Left ventricle myocardium inferior (tissue), 1 donor: ENCODE measurements at regions not wholly inside any gene's neighbourhood (a gene's known extent, or its start where the extent isn't known, plus 50 kb on each side); places are given as distances from the start of the nearest gene placed in this dataset.

Experiments used
- DNase-seq: peaks from one replicate; pipeline ENCODE4 v3.0.0-alpha.2; 2020
- H3K27ac ChIP-seq: fragments of 200-600 bp; replicated peaks from 2 replicates; pipeline ENCODE4 v1.8.0; 2021
- H3K27me3 ChIP-seq: fragments of 200-600 bp; 2 replicates; pipeline ENCODE4 v1.8.0; 2021; ENCODE audit warnings: low read depth
- H3K36me3 ChIP-seq: fragments of 200-600 bp; 2 replicates; pipeline ENCODE4 v1.8.0; 2021
- H3K4me1 ChIP-seq: fragments of 200-600 bp; 2 replicates; pipeline ENCODE4 v1.8.0; 2021
- H3K4me3 ChIP-seq: fragments of 200-600 bp; 2 replicates; pipeline ENCODE4 v1.8.0; 2021; ENCODE audit warnings: mild to moderate bottlenecking, moderate library complexity
- H3K9me3 ChIP-seq: fragments of 200-600 bp; replicated peaks from 2 replicates; pipeline ENCODE4 v1.8.0; 2021
- intact Hi-C: fragments of 100-400 bp; cut with micrococcal nuclease; formaldehyde crosslinking; loops from one replicate; pipeline ENCODE4 v1.11.0; 2022
- TF ChIP-seq, protein P1 (sequence below): fragments of 200-600 bp; IDR thresholded peaks from 2 replicates; pipeline ENCODE4 v1.8.0; 2021; ENCODE audit warnings: antibody characterized with exemption, mild to moderate bottlenecking, borderline replicate concordance
- donor health status: DM: no; HTN: yes; CAD: no; lungs with severe emphysema.

DNA sequence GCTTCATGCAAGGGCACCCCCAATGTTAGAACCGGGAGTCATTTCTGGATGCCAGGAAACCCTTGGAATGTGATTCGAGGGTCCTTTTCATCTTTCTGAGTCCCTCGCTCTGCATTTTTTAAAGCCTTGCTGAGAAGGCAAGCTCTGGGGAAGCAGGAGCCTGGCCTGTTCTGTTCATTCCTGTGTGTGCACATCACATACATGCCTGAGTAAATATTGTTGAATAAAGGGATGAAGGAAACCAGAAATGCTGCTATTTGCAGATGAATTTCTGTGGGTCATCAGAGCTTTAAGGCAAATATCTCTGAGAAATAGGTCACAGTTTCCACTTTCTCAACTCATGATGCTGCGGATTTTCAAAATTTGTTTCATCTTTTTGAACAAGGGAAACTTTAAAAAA, 170.1 kb downstream of the PAH start:
- H3K9me3 ChIP-seq, result no peaks in the 10 kb centered on the region
- no peak for DNase-seq
- H3K4me1 ChIP-seq, result no peaks in the 10 kb centered on the region
- H3K36me3 ChIP-seq, result no peaks in the 10 kb centered on the region
- no peak overlapping the region for H3K4me3 ChIP-seq
- H3K27ac ChIP-seq, result no peak overlapping the region
- TF ChIP-seq, protein P1, sequence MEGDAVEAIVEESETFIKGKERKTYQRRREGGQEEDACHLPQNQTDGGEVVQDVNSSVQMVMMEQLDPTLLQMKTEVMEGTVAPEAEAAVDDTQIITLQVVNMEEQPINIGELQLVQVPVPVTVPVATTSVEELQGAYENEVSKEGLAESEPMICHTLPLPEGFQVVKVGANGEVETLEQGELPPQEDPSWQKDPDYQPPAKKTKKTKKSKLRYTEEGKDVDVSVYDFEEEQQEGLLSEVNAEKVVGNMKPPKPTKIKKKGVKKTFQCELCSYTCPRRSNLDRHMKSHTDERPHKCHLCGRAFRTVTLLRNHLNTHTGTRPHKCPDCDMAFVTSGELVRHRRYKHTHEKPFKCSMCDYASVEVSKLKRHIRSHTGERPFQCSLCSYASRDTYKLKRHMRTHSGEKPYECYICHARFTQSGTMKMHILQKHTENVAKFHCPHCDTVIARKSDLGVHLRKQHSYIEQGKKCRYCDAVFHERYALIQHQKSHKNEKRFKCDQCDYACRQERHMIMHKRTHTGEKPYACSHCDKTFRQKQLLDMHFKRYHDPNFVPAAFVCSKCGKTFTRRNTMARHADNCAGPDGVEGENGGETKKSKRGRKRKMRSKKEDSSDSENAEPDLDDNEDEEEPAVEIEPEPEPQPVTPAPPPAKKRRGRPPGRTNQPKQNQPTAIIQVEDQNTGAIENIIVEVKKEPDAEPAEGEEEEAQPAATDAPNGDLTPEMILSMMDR, result no peak
- intact Hi-C loops, result no loop called here
- no peaks in the 10 kb centered on the region for H3K27me3 ChIP-seq

DNA sequence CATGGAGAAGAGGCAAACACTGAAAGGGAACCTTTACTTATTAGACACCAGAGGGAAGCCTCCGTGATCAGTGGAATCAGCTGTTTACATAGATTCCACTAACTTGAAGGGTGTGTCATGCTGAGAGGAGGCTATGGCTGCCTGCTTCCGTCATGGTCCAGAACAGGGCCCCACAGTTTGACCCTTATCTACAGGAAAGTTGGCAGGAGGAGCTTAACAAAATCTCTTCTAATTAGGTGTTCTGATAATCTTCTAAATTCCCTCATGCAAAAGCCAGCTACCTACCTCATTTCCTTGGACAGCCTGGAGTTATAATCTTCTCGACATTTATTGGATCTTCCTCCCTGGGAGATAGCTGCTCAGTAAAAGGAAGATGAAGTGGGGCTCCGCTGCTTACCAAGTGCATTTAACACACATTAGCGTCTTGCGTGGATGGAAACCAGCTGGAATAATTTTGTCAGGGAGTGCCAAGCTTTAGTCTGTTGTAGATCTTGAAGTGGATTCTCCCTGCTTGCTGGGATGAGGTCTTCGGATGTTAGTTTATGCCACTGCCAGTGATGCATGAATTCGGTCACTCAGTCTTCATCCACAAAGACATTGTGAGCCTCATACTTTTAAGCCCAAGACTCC, 171.0 kb downstream of the PAH start:
- no peak overlapping the region for H3K4me3 ChIP-seq
- H3K36me3 ChIP-seq, result no peaks in the 10 kb centered on the region
- DNase-seq, result no peak
- H3K27ac ChIP-seq, result no peak overlapping the region
- intact Hi-C loops, result no loop called here
- TF ChIP-seq, protein P1, result no peak
- H3K9me3 ChIP-seq, result no peaks in the 10 kb centered on the region
- no peaks in the 10 kb centered on the region for H3K27me3 ChIP-seq
- no peaks in the 10 kb centered on the region for H3K4me1 ChIP-seq

DNA sequence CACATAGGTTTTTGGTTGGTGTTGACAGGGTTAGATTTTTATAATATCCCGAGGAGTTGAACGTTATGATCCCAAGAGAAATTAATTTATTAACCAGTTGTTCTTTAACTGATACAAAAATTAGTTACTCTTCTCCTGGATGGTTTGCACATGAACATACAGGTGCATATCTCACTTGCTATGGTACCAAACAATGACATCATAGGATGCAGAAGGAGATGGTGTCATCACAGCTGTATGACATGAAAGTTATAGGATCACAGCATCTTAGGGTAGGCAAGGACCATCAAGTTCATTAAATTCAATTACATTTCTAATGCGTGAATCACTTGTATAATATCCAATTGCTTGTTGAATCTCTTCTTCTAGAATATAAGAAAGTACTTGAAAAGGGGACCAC, 175.8 kb downstream of the PAH start:
- Histone ChIP-seq H3K4me3 (no peak overlapping the region), H3K4me1 (no peaks in the 10 kb centered on the region), H3K36me3 (no peaks in the 10 kb centered on the region), H3K9me3 (peaks cover 7% of the 10 kb centered on the region), H3K27me3 (no peaks in the 10 kb centered on the region), H3K27ac (no peak overlapping the region)
- intact Hi-C loops, result no loop called here
- TF ChIP-seq, protein P1, result no peak
- DNase-seq, result no peak

DNA sequence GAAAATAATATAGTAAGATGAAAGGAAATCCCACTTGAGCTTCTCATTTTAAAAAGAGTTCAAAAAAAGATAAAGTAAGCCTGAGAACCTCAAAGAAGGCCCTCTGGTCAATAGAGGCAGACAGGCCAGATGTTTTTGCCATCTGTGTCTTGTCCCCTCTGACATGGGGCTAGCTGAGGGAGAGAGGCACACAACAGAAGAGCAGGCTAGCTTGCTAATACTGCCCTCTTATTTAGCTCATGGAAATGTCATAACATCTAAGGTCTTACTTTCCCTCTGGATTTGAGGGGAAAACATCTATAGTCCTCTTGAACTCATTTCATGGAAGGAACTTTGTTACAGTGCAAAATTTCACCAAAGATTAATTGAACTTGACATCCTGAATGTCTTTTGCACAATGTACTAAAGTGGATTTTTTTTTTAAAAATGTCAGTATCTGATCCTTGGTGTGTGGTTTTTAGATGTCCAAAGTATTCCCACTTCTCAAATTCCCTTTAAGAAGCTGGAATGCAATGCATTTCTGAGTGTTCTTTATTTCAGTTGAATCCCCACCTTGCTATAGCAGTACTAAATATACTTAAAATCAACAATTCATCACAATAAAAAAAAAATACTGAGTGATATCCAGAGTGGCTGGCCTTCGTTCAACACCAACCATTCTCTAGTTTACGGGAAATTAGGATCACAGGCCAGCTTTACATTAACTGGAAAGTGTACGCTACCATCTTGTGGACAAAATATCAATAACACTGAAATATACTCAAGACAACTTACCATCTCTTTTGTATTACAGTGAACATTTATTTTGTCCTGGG, 176.7 kb downstream of the PAH start:
- no peaks in the 10 kb centered on the region for H3K27me3 ChIP-seq
- intact Hi-C loops, result no loop called here
- TF ChIP-seq, protein P1, result peak; percentile 25
- H3K9me3 ChIP-seq, result peaks cover 7% of the 10 kb centered on the region
- H3K36me3 ChIP-seq, result no peaks in the 10 kb centered on the region
- no peak for DNase-seq
- no peaks in the 10 kb centered on the region for H3K4me1 ChIP-seq
- no peak overlapping the region for H3K27ac ChIP-seq
- no peak overlapping the region for H3K4me3 ChIP-seq

DNA sequence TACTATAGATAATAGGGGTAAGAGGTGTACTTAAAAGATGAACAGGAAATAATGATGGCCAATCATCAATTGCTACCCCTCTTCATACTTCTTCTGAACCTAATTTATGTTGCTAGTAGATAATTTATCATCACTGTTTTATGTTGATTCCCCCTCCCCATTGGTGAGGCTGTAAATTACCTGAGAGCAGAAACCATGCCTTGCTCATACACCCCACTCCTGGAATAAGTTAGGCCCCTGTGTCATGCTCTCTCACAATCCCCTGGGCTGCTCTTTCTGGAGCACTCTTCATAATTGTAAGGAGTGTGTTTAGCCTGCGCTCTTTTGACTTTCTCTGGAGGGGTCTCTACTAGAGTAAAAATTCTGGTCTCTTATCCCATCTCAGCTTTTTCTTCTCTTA, 180.7 kb downstream of the PAH start:
- Histone ChIP-seq H3K4me3 (no peak overlapping the region), H3K27ac (no peak overlapping the region), H3K36me3 (no peaks in the 10 kb centered on the region), H3K4me1 (no peaks in the 10 kb centered on the region), H3K9me3 (peaks cover 7% of the 10 kb centered on the region), H3K27me3 (no peaks in the 10 kb centered on the region)
- intact Hi-C loops, result no loop called here
- TF ChIP-seq, protein P1, result no peak
- no peak for DNase-seq
